ENCODE measurements at regions not wholly inside any gene's neighbourhood (a gene's known extent, or its start where the extent isn't known, plus 50 kb on each side); places are given as distances from the start of the nearest gene placed in this dataset.

DNA sequence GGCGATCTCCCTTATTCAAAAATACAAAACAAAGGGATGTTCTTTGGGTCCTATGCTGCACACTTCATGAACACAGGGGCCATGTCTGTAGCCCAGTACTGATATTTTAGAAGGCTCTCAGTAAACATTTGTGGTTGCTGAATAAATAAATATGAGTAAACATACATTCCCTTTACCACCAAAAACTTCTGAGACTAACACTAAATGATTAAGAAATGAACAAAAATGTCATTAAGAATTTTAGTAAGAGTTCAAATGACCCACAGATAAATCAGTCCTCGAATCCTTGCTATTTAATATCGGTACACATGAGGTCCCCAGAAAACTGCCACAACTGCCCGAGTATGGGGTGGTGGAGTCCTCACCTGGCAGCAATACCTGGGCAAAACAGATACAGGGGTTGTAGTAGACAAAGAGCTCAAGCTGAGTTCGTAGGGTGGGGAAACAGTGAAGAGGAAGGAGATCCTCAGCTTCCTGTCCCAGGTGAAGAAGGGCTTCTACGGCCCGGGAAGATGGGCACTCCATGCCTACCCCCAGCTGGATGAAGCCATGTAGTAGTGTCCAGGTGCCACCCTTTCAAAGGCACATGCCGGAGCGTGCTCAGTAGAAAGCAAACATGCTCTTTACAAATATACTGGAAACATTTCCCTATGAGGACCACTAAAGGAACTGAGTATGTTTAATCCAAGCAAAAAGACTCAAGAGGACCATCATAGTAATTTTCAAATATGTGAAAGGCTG lies 72.6 kb upstream of the ARHGAP29 start:
- TF ChIP-seq, protein P1, sequence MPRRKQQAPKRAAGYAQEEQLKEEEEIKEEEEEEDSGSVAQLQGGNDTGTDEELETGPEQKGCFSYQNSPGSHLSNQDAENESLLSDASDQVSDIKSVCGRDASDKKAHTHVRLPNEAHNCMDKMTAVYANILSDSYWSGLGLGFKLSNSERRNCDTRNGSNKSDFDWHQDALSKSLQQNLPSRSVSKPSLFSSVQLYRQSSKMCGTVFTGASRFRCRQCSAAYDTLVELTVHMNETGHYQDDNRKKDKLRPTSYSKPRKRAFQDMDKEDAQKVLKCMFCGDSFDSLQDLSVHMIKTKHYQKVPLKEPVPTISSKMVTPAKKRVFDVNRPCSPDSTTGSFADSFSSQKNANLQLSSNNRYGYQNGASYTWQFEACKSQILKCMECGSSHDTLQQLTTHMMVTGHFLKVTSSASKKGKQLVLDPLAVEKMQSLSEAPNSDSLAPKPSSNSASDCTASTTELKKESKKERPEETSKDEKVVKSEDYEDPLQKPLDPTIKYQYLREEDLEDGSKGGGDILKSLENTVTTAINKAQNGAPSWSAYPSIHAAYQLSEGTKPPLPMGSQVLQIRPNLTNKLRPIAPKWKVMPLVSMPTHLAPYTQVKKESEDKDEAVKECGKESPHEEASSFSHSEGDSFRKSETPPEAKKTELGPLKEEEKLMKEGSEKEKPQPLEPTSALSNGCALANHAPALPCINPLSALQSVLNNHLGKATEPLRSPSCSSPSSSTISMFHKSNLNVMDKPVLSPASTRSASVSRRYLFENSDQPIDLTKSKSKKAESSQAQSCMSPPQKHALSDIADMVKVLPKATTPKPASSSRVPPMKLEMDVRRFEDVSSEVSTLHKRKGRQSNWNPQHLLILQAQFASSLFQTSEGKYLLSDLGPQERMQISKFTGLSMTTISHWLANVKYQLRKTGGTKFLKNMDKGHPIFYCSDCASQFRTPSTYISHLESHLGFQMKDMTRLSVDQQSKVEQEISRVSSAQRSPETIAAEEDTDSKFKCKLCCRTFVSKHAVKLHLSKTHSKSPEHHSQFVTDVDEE (CRISPR knock-in tag; IDR thresholded peaks at IDR 0.05): no peak
- TF ChIP-seq BACH2 (CRISPR knock-in tag; IDR thresholded peaks at IDR 0.05; ENCODE audit: borderline replicate concordance) (no peak), ZNF8 (CRISPR knock-in tag; IDR thresholded peaks at IDR 0.05) (no peak), POU6F1 (CRISPR knock-in tag; IDR thresholded peaks at IDR 0.05; ENCODE audit: borderline replicate concordance, low read depth) (no peak), RARB (CRISPR knock-in tag; IDR thresholded peaks at IDR 0.05) (no peak), PATZ1 (CRISPR knock-in tag; IDR thresholded peaks at IDR 0.05; ENCODE audit: borderline replicate concordance) (no peak), ZC3H10 (CRISPR knock-in tag; IDR thresholded peaks at IDR 0.05) (no peak), PPARA (CRISPR knock-in tag; IDR thresholded peaks at IDR 0.05; ENCODE audit: borderline replicate concordance) (no peak), ISL1 (CRISPR knock-in tag; IDR thresholded peaks at IDR 0.05) (no peak), ZFP3 (CRISPR knock-in tag; IDR thresholded peaks at IDR 0.05) (no peak), ARNTL (CRISPR knock-in tag; IDR thresholded peaks at IDR 0.05; ENCODE audit: borderline replicate concordance, low read depth) (no peak)

Measured in SK-N-SH treated with all-trans-retinoic acid at 6 μM for 48 hours (cell line).